HCT116 (cell line): ENCODE measurements at regions not wholly inside any gene's neighbourhood (a gene's known extent, or its start where the extent isn't known, plus 50 kb on each side); places are given as distances from the start of the nearest gene placed in this dataset.

Experiments used
- ATAC-seq: fragments of 200-7000 bp; cut with Tn5 transposase; 2 replicates; pipeline ENCODE4 v1.9.1; 2020; ENCODE audit warnings: mild to moderate bottlenecking, moderate library complexity
- BruUV-seq: library from RNA; stranded (reverse); fragments of 400-500 nt; replicated peaks from 2 replicates; lab custom pipeline; 2021; lab: Mats Ljungman, UMichigan
- CTCF ChIA-PET: fragments of 300-600 bp; sonication (Branson Sonifier 250); formaldehyde crosslinking; loops from one replicate; lab custom pipeline; 2021; ENCODE audit warnings: antibody characterized with exemption; lab: Charles Lee
- POLR2A ChIA-PET: fragments of 300-600, 350-600 bp; sonication (Branson Sonifier 250); formaldehyde crosslinking; loops from one replicate; lab custom pipeline; 2021; ENCODE audit warnings: antibody characterized with exemption; lab: Charles Lee
- RAD21 ChIA-PET, 2 experiments: fragments of 300-600 bp; sonication (Branson Sonifier 250); formaldehyde crosslinking; loops; one replicate each; lab custom pipeline; 2023; ENCODE audit warnings: low total read pairs in 2 of 2; ENCODE audit not compliant: uncharacterized antibody in 2 of 2, unreplicated experiment in 2 of 2, low non-redundant PET in 1 of 2; lab: Charles Lee
- DNase-seq: peaks from one replicate; pipeline ENCODE4 v3.0.0-alpha.2; 2010; ENCODE audit warnings: low read depth, low spot score
- H2AFZ ChIP-seq: fragments of 200-600 bp; shearing (Covaris generic), sonication (generic); 2 replicates; pipeline ENCODE4 v1.6.1; 2017; ENCODE audit warnings: low read depth, mixed run types, mixed read lengths, antibody characterized with exemption, low read length; ENCODE audit not compliant: poor library complexity, severe bottlenecking
- H3K27ac ChIP-seq: 2 replicates; pipeline ENCODE4 v1.5.1; 2012; ENCODE audit warnings: low read depth, low read length
- H3K27me3 ChIP-seq: fragments of 200-600 bp; sonication (generic); 2 replicates; pipeline ENCODE4 v1.6.1; 2016; ENCODE audit warnings: mixed run types, low read length, mixed read lengths; ENCODE audit not compliant: insufficient read depth
- H3K36me3 ChIP-seq, 2 experiments: fragments of 200-500 bp in 1 of 2; fragments of 200-600 bp in 1 of 2; sonication (Bioruptor generic) in 1 of 2; sonication (generic) in 1 of 2; 2 replicates each; pipeline versions ENCODE4 v1.5.1 to v1.6.1; 2014 to 2016; ENCODE audit warnings: low read length in 2 of 2, inconsistent platforms in 1 of 2, mixed read lengths in 1 of 2, mixed run types in 1 of 2; ENCODE audit not compliant: insufficient read depth in 2 of 2, control insufficient read depth in 1 of 2
- H3K4me1 ChIP-seq, 2 experiments: fragments of 200-600 bp in 1 of 2; sonication (generic) in 1 of 2; 2 replicates each; pipeline versions ENCODE4 v1.5.1 to v1.6.1; 2012 to 2017; ENCODE audit warnings: low read length in 2 of 2, inconsistent platforms in 1 of 2, mild to moderate bottlenecking in 1 of 2, mixed read lengths in 1 of 2, mixed run types in 1 of 2, moderate library complexity in 1 of 2; ENCODE audit not compliant: insufficient read depth in 2 of 2, control insufficient read depth in 1 of 2
- H3K4me2 ChIP-seq: fragments of 200-600 bp; sonication (generic); 2 replicates; pipeline ENCODE4 v1.6.1; 2017; ENCODE audit warnings: mixed run types, low read length, mixed read lengths
- H3K4me3 ChIP-seq, 2 experiments: fragments of 200-600 bp in 1 of 2; sonication (generic) in 1 of 2; replicated peaks in 1 of 2; 2 replicates each; pipeline ENCODE4 v1.5.1; 2011 to 2016; ENCODE audit warnings: low read length in 2 of 2, control low read depth in 1 of 2, low read depth in 1 of 2, mild to moderate bottlenecking in 1 of 2, mixed read lengths in 1 of 2, mixed run types in 1 of 2
- H3K79me2 ChIP-seq: fragments of 200-600 bp; sonication (generic); 2 replicates; pipeline ENCODE4 v1.6.1; 2017; ENCODE audit warnings: mild to moderate bottlenecking, mixed run types, low read length, moderate library complexity, mixed read lengths; ENCODE audit not compliant: insufficient read depth
- H3K9ac ChIP-seq: fragments of 200-600 bp; sonication (generic); 2 replicates; pipeline ENCODE4 v1.6.1; 2016; ENCODE audit warnings: low read length, mixed read lengths
- H3K9me2 ChIP-seq: fragments of 200-600 bp; sonication (generic), shearing (Covaris generic); 2 replicates; pipeline ENCODE4 v1.6.1; 2017; ENCODE audit warnings: mixed run types, mild to moderate bottlenecking, moderate library complexity; ENCODE audit not compliant: insufficient read depth
- H3K9me3 ChIP-seq, 2 experiments: fragments of 200-500 bp in 1 of 2; fragments of 200-600 bp in 1 of 2; sonication (Bioruptor generic) in 1 of 2; sonication (generic) in 1 of 2; 2 replicates each; pipeline ENCODE4 v1.6.1; 2014 to 2017; ENCODE audit warnings: low read length in 2 of 2, mixed read lengths in 2 of 2, inconsistent platforms in 1 of 2, low read depth in 1 of 2, mild to moderate bottlenecking in 1 of 2, mixed run types in 1 of 2, moderate library complexity in 1 of 2; ENCODE audit not compliant: control insufficient read depth in 1 of 2, insufficient read depth in 1 of 2
- H4K20me1 ChIP-seq: fragments of 200-600 bp; sonication (generic), shearing (Covaris generic); 2 replicates; pipeline ENCODE4 v1.6.1; 2017; ENCODE audit warnings: mixed run types, mild to moderate bottlenecking, moderate library complexity; ENCODE audit not compliant: insufficient read depth
- ATF3 ChIP-seq: IDR thresholded peaks from 2 replicates; pipeline ENCODE4 v1.6.1; 2012
- EZH2 ChIP-seq: fragments of 200-600 bp; sonication (generic); IDR thresholded peaks from 2 replicates; pipeline ENCODE4 v1.6.1; 2017; ENCODE audit warnings: antibody characterized with exemption, mixed run types
- EZH2phosphoT487 ChIP-seq: fragments of 200-600 bp; IDR thresholded peaks from 2 replicates; pipeline ENCODE4 v1.6.1; 2018; ENCODE audit warnings: antibody characterized with exemption, borderline replicate concordance
- JUND ChIP-seq: IDR thresholded peaks from 2 replicates; pipeline ENCODE4 v1.6.1; 2012
- MAX ChIP-seq: IDR thresholded peaks from 2 replicates; pipeline ENCODE4 v1.6.1; 2012
- POLR2AphosphoS5 ChIP-seq: IDR thresholded peaks from 2 replicates; pipeline ENCODE4 v1.6.1; 2011; ENCODE audit warnings: mild to moderate bottlenecking, low read depth, low read length, moderate library complexity
- REST ChIP-seq: IDR thresholded peaks from 2 replicates; pipeline ENCODE4 v1.6.1; 2012; ENCODE audit warnings: low read depth
- SIN3A ChIP-seq: IDR thresholded peaks from 2 replicates; pipeline ENCODE4 v1.6.1; 2012; ENCODE audit warnings: low read depth
- SP1 ChIP-seq: IDR thresholded peaks from 2 replicates; pipeline ENCODE4 v1.6.1; 2012; ENCODE audit warnings: low read depth
- TCF7L2 ChIP-seq: IDR thresholded peaks from 2 replicates; pipeline ENCODE4 v1.7.0; 2011; ENCODE audit warnings: borderline replicate concordance, inconsistent platforms; ENCODE audit not compliant: insufficient read depth, insufficient read length; ENCODE audit errors: extremely low read depth
- YY1 ChIP-seq: IDR thresholded peaks from 2 replicates; pipeline ENCODE4 v1.6.1; 2011; ENCODE audit warnings: low read length, low read depth, moderate library complexity, mild to moderate bottlenecking; ENCODE audit not compliant: insufficient replicate concordance; ENCODE audit errors: extremely low read depth
- intact Hi-C: fragments of 100-400 bp; cut with micrococcal nuclease; formaldehyde crosslinking; loops from 2 replicates; pipeline ENCODE4 v1.10.0; 2022

GRCh38 chr1:113231866-113232265 lies 158.4 kb upstream of the MAGI3 start (continued):
- no peak for TF ChIP-seq REST
- TF ChIP-seq YY1 = no peak
- TF ChIP-seq POLR2AphosphoS5 = no peak
- no peak for TF ChIP-seq EZH2
- TF ChIP-seq ATF3 = no peak
- TF ChIP-seq TCF7L2 = no peak
- TF ChIP-seq, all 23 proteins: peak for 0

- RAD21 ChIA-PET = no interaction called here
- H3K36me3 ChIP-seq = no peaks in the 10 kb centered on the region
- H3K4me2 ChIP-seq = no peak overlapping the region
- intact Hi-C loops = no loop called here
- no peaks in the 10 kb centered on the region for H3K79me2 ChIP-seq
- ATAC-seq (no peak), DNase-seq (no peak)
- no peaks in the 10 kb centered on the region for H3K4me1 ChIP-seq
- H3K27me3 ChIP-seq = no peaks in the 10 kb centered on the region
- TF ChIP-seq SIN3A (no peak), EZH2phosphoT487 (no peak), MAX (no peak), SP1 (no peak), JUND (no peak)
- CTCF ChIA-PET = no interaction called here
- H3K9me3 ChIP-seq = no peaks in the 10 kb centered on the region
- BruUV-seq = no TSS peak
- POLR2A ChIA-PET = no interaction called here
- H3K4me3 ChIP-seq = no peak overlapping the region
- no peaks in the 10 kb centered on the region for H4K20me1 ChIP-seq
- no peak overlapping the region for H3K27ac ChIP-seq
- no peak overlapping the region for H2AFZ ChIP-seq
- H3K9ac ChIP-seq = no peak overlapping the region
- no peaks in the 10 kb centered on the region for H3K9me2 ChIP-seq
Observed at GRCh38 chr1:113233441-113233840, 156.9 kb upstream of the MAGI3 start.
